Sigmoid colon (tissue), 6 donors: ENCODE measurements at regions not wholly inside any gene's neighbourhood (a gene's known extent, or its start where the extent isn't known, plus 50 kb on each side); places are given as distances from the start of the nearest gene placed in this dataset.

Experiments
- DNase-seq: peaks from one replicate; pipeline ENCODE4 v3.0.0-alpha.2; 2019
- H3K27ac ChIP-seq, 4 donors: fragments of 200-600 bp; sonication (generic); one replicate each; pipeline ENCODE4 v1.5.1; 2016 to 2019; ENCODE audit warnings: mild to moderate bottlenecking in 1 of 4
- H3K27me3 ChIP-seq, 3 donors: fragments of 200-600 bp; sonication (generic); one replicate each; pipeline ENCODE4 v1.5.1; 2019; ENCODE audit warnings: mild to moderate bottlenecking in 1 of 3
- H3K36me3 ChIP-seq, 4 donors: fragments of 200-600 bp; sonication (generic); one replicate each; pipeline ENCODE4 v1.5.1; 2016 to 2019
- H3K4me1 ChIP-seq, 4 donors: fragments of 200-600 bp; sonication (generic); one replicate each; pipeline ENCODE4 v1.5.1; 2017 to 2019
- H3K4me3 ChIP-seq, 4 donors: fragments of 200-600 bp; sonication (generic); one replicate each; pipeline ENCODE4 v1.5.1; 2017 to 2019; ENCODE audit warnings: mild to moderate bottlenecking in 2 of 4, moderate library complexity in 1 of 4
- H3K9me3 ChIP-seq, 4 donors: fragments of 200-600 bp in 3 of 4; sonication (generic) in 3 of 4; one replicate each; pipeline versions ENCODE4 v1.5.1 to v1.6.1; 2013 to 2019
- EP300 ChIP-seq, 4 donors: sonication (generic); formaldehyde crosslinking; IDR thresholded peaks; one replicate each; pipeline ENCODE4 v1.6.1; 2017; ENCODE audit warnings: antibody characterized with exemption in 4 of 4
- POLR2A ChIP-seq, 2 donors: fragments of 450-650 bp; IDR thresholded peaks; one replicate each; pipeline ENCODE4 v1.6.1; 2016; ENCODE audit warnings: antibody characterized with exemption in 2 of 2, mild to moderate bottlenecking in 2 of 2, moderate library complexity in 2 of 2
- POLR2AphosphoS5 ChIP-seq, 4 donors: sonication (generic); formaldehyde crosslinking; IDR thresholded peaks; one replicate each; pipeline ENCODE4 v1.6.1; 2017; ENCODE audit warnings: antibody characterized with exemption in 4 of 4
- WGBS, 2 donors: extraction: QIAGEN DNeasy Blood & Tissue Kit; methylation state at CpG; one replicate each; pipeline ENCODE4 v1.1.7; 2013; 5-methylcytosine and 5-hydroxymethylcytosine counted together
- intact Hi-C: fragments of 100-400 bp; cut with DNase I; formaldehyde crosslinking; loops from one replicate; pipeline ENCODE4 v1.15.1; 2023
- TF ChIP-seq, protein P1 (sequence below), 4 experiments: fragments of 450-650 bp in 3 of 4; fragments of 200-600 bp in 1 of 4; IDR thresholded peaks; one replicate each; pipeline ENCODE4 v1.5.1; 2016 to 2019; ENCODE audit warnings: antibody characterized with exemption in 4 of 4, mild to moderate bottlenecking in 3 of 4, moderate library complexity in 2 of 4
- donor health status: healthy with polysubstance abuse.
- donor health status: healthy.

DNA sequence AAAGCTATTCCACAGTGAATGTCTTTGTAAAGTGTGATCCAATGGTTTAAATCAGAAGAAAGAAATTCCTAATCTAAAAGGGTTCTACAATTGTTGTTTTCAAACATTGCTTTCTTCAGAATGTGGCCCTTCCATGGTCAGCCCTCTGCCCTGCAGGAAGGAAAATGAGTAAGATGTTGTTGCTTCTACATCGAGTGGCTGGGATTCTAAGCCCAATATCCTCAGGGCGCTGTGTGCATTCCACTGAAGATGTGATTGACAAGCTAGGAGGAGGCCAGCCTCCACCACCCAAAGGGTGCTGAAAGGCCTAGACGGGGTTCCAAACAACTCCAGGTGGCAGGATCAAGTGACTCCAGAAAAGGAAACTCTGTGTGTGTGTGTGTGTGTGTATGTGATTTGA lies 316.9 kb upstream of the TSHZ3 start:
- no peak for TF ChIP-seq POLR2AphosphoS5 (IDR thresholded peaks at IDR 0.05)
- TF ChIP-seq EP300 (IDR thresholded peaks at IDR 0.05) = no peak
- TF ChIP-seq POLR2A (IDR thresholded peaks at IDR 0.05) = no peak
- TF ChIP-seq, protein P1, sequence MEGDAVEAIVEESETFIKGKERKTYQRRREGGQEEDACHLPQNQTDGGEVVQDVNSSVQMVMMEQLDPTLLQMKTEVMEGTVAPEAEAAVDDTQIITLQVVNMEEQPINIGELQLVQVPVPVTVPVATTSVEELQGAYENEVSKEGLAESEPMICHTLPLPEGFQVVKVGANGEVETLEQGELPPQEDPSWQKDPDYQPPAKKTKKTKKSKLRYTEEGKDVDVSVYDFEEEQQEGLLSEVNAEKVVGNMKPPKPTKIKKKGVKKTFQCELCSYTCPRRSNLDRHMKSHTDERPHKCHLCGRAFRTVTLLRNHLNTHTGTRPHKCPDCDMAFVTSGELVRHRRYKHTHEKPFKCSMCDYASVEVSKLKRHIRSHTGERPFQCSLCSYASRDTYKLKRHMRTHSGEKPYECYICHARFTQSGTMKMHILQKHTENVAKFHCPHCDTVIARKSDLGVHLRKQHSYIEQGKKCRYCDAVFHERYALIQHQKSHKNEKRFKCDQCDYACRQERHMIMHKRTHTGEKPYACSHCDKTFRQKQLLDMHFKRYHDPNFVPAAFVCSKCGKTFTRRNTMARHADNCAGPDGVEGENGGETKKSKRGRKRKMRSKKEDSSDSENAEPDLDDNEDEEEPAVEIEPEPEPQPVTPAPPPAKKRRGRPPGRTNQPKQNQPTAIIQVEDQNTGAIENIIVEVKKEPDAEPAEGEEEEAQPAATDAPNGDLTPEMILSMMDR (IDR thresholded peaks at IDR 0.05) = no peak
- H3K27me3 ChIP-seq = no peaks in the 10 kb centered on the region
- no peaks in the 10 kb centered on the region for H3K36me3 ChIP-seq
- no peaks in the 10 kb centered on the region for H3K4me1 ChIP-seq
- no peak for DNase-seq
- intact Hi-C loops = no loop called here
- H3K27ac ChIP-seq = no peak overlapping the region
- 56 to 67% methylated on average over 3 of the region's 3 CpGs for WGBS, 2 donors
- H3K4me3 ChIP-seq = no peak overlapping the region
- H3K9me3 ChIP-seq = no peaks in the 10 kb centered on the region

- H3K36me3 ChIP-seq = no peaks in the 10 kb centered on the region
- no peak overlapping the region for H3K27ac ChIP-seq
- intact Hi-C loops = no loop called here
- 65 to 87% methylated on average over 4 of the region's 4 CpGs for WGBS, 2 donors
- no peaks in the 10 kb centered on the region for H3K27me3 ChIP-seq
- H3K4me1 ChIP-seq = no peaks in the 10 kb centered on the region
- TF ChIP-seq POLR2AphosphoS5 (IDR thresholded peaks at IDR 0.05) = no peak
- no peak for TF ChIP-seq EP300 (IDR thresholded peaks at IDR 0.05)
- TF ChIP-seq, protein P1 (IDR thresholded peaks at IDR 0.05) = no peak
- no peak for TF ChIP-seq POLR2A (IDR thresholded peaks at IDR 0.05)
- DNase-seq = no peak
- H3K9me3 ChIP-seq = no peaks in the 10 kb centered on the region
- H3K4me3 ChIP-seq = no peak overlapping the region
Observed at GRCh38 chr19:31667106-31667505, 317.9 kb upstream of the TSHZ3 start.

GRCh38 chr19:31668921-31669320 lies 319.7 kb upstream of the TSHZ3 start:
- Histone ChIP-seq H3K36me3 (no peaks in the 10 kb centered on the region), H3K4me3 (no peak overlapping the region), H3K4me1 (no peaks in the 10 kb centered on the region), H3K27me3 (no peaks in the 10 kb centered on the region), H3K9me3 (no peaks in the 10 kb centered on the region), H3K27ac (no peak overlapping the region)
- intact Hi-C loops = no loop called here
- WGBS, 2 donors = 86 to 89% methylated on average over 4 of the region's 4 CpGs
- no peak for DNase-seq
- TF ChIP-seq EP300 (IDR thresholded peaks at IDR 0.05) (no peak), POLR2A (IDR thresholded peaks at IDR 0.05) (no peak)
- TF ChIP-seq, protein P1 (IDR thresholded peaks at IDR 0.05) = no peak

DNA sequence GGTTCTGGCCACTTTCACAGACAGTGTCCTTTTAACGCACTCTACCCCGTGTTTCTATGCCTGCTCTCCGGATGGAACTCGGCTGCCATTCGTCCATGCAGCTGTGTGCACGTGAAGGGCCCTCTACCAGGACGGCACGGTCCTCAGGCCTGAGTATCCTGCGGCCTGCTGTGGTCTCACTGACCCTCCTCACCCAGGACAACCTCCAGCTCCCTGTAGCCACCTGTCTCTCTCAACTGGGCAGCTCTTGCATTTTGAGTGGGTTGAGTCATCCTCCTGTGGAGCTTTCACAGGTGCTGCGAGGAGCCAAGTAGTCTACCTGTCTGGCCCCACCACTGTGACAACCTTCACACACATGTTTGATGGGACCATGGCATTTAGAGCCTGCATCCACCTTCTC lies 321.7 kb upstream of the TSHZ3 start:
- Histone ChIP-seq H3K27ac (no peak overlapping the region), H3K4me1 (peaks cover 0 to 9% (median 4%) of the 10 kb centered on the region in 4 donors), H3K27me3 (no peaks in the 10 kb centered on the region), H3K36me3 (no peaks in the 10 kb centered on the region), H3K4me3 (no peak overlapping the region), H3K9me3 (no peaks in the 10 kb centered on the region)
- no peak for DNase-seq
- intact Hi-C loops = no loop called here
- TF ChIP-seq EP300 (IDR thresholded peaks at IDR 0.05) (no peak), POLR2AphosphoS5 (IDR thresholded peaks at IDR 0.05) (no peak)
- whole genome bisulfite sequencing, 2 donors = 87 to 91% methylated on average over 10 of the region's 10 CpGs

DNA sequence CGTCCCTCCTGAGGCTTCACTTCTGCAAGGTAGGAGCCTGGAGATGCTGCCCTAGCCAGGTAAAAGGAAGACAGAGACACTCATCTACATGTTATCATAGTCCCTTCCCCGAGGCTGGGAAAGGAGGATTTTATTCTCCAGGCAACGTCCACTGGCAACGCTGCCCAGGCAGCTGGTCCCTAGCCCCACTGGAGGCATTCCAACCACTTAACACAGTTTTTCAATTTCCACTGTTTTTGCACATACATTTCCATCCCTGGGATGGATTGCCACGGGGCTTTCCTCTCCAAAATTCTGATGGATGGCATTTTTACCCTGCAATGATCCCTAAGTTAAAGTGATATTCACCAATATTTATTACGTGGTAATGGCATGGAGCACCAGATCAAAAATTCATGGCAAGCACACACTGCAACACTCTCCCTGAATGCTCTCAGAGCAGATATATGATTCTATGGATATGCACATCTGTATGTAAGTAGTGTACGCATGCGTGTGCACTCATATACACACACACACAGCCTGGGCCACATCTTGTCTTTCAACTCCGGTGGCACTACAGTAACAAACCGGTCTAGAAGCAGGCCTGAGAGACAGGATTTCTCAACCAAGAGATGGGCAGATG lies 322.3 kb upstream of the TSHZ3 start:
- H3K27ac ChIP-seq = no peak overlapping the region
- peaks cover 0 to 9% (median 4%) of the 10 kb centered on the region in 4 donors for H3K4me1 ChIP-seq
- WGBS, 2 donors = 78 to 86% methylated on average over 10 of the region's 10 CpGs
- intact Hi-C loops = no loop called here
- H3K9me3 ChIP-seq = no peaks in the 10 kb centered on the region
- no peak for DNase-seq
- no peak overlapping the region for H3K4me3 ChIP-seq
- no peaks in the 10 kb centered on the region for H3K27me3 ChIP-seq
- no peak for TF ChIP-seq EP300 (IDR thresholded peaks at IDR 0.05)
- no peak for TF ChIP-seq POLR2AphosphoS5 (IDR thresholded peaks at IDR 0.05)
- TF ChIP-seq, protein P1 (IDR thresholded peaks at IDR 0.05) = no peak
- H3K36me3 ChIP-seq = no peaks in the 10 kb centered on the region
